GM12873 (cell line): ENCODE measurements at regions not wholly inside any gene's neighbourhood (a gene's known extent, or its start where the extent isn't known, plus 50 kb on each side); places are given as distances from the start of the nearest gene placed in this dataset.

Experiments used
- CTCF ChIP-seq: IDR thresholded peaks from 2 replicates; pipeline ENCODE4 v1.5.1; 2012; ENCODE audit warnings: low read depth, mild to moderate bottlenecking, moderate library complexity, low read length, control low read depth; ENCODE audit not compliant: insufficient read depth; ENCODE audit errors: missing control alignments

- no peak for TF ChIP-seq CTCF
These were observed 103.9 kb downstream of the URB2 start for GRCh38 chr1:229729916-229730315.

- TF ChIP-seq CTCF: no peak
These were observed 104.5 kb downstream of the URB2 start for GRCh38 chr1:229730573-229730972.

- TF ChIP-seq CTCF: no peak
These were observed 106.0 kb downstream of the URB2 start for GRCh38 chr1:229732061-229732460.

- no peak for TF ChIP-seq CTCF
These were observed 110.3 kb downstream of the URB2 start for GRCh38 chr1:229736376-229736775.

- TF ChIP-seq CTCF: no peak
These were observed 123.9 kb downstream of the URB2 start for GRCh38 chr1:229749992-229750391.

- TF ChIP-seq CTCF: no peak
These were observed 125.6 kb downstream of the URB2 start for GRCh38 chr1:229751610-229752009.

GRCh38 chr1:229752679-229753078 is 126.6 kb downstream of the URB2 start:
- TF ChIP-seq CTCF: no peak
